Endodermal cell (in vitro differentiated cells): ENCODE measurements at regions not wholly inside any gene's neighbourhood (a gene's known extent, or its start where the extent isn't known, plus 50 kb on each side); places are given as distances from the start of the nearest gene placed in this dataset.

Source experiments
- DNase-seq: peaks from one replicate; pipeline ENCODE4 v3.0.0-alpha.2; 2017
- H3K27ac ChIP-seq: 2 replicates; pipeline ENCODE4 v1.5.1; 2013; ENCODE audit warnings: mild to moderate bottlenecking, low read depth, low read length, moderate library complexity
- H3K27me3 ChIP-seq: 2 replicates; pipeline ENCODE4 v1.6.1; 2013; ENCODE audit warnings: mild to moderate bottlenecking, low read length, moderate library complexity; ENCODE audit not compliant: insufficient read depth, control insufficient read depth, poor library complexity, severe bottlenecking
- H3K36me3 ChIP-seq: 2 replicates; pipeline ENCODE4 v1.7.0; 2013; ENCODE audit warnings: mild to moderate bottlenecking, low read length, moderate library complexity; ENCODE audit not compliant: control insufficient read depth, insufficient read depth
- H3K4me1 ChIP-seq: one replicate; pipeline ENCODE4 v1.7.0; 2013; ENCODE audit warnings: low read length; ENCODE audit not compliant: control insufficient read depth, insufficient read depth
- H3K4me3 ChIP-seq: 2 replicates; pipeline ENCODE4 v1.5.1; 2013; ENCODE audit warnings: mild to moderate bottlenecking, low read length, moderate library complexity
- H3K9ac ChIP-seq: 2 replicates; pipeline ENCODE4 v1.6.1; 2013; ENCODE audit warnings: mild to moderate bottlenecking, low read length, moderate library complexity; ENCODE audit not compliant: poor library complexity, severe bottlenecking; ENCODE audit errors: extremely low read depth
- H3K9me3 ChIP-seq: 2 replicates; pipeline ENCODE4 v1.6.1; 2013; ENCODE audit warnings: mild to moderate bottlenecking, low read length, moderate library complexity; ENCODE audit not compliant: control insufficient read depth
- H3K27ac Mint-ChIP-seq: 2 replicates; pipeline ENCODE4 v1.8.0; 2020; ENCODE audit warnings: mixed read lengths
- H3K27me3 Mint-ChIP-seq: 2 replicates; pipeline ENCODE4 v1.8.0; 2021; ENCODE audit warnings: mild to moderate bottlenecking, mixed read lengths; ENCODE audit not compliant: insufficient read depth
- H3K36me3 Mint-ChIP-seq: 2 replicates; pipeline ENCODE4 v1.8.0; 2020; ENCODE audit warnings: low read depth, mixed read lengths
- H3K4me1 Mint-ChIP-seq: 2 replicates; pipeline ENCODE4 v1.8.0; 2020; ENCODE audit warnings: mixed read lengths
- H3K4me3 Mint-ChIP-seq: 2 replicates; pipeline ENCODE4 v1.8.0; 2020; ENCODE audit warnings: mild to moderate bottlenecking, moderate library complexity, mixed read lengths
- H3K9me3 Mint-ChIP-seq: 2 replicates; pipeline ENCODE4 v1.8.0; 2020; ENCODE audit warnings: mild to moderate bottlenecking, mixed read lengths
- CTCF ChIP-seq: fragments of 200-600 bp; sonication (generic); conservative IDR thresholded peaks from 2 replicates; pipeline ENCODE4 v1.5.0; 2021; ENCODE audit warnings: antibody characterized with exemption, mild to moderate bottlenecking
- WGBS, 2 experiments: methylation state at CpG; one replicate each; pipeline versions ENCODE4 v1.1.5 to v1.1.7; 2013; ENCODE audit warnings: missing lambda C conversion rate in 2 of 2, mixed read lengths in 1 of 2; ENCODE audit not compliant: insufficient coverage in 1 of 2, insufficient read length in 1 of 2; 5-methylcytosine and 5-hydroxymethylcytosine counted together

- no peak overlapping the region for H3K9ac ChIP-seq
- no peak overlapping the region for H3K4me3 Mint-ChIP-seq
- TF ChIP-seq CTCF = no peak
- H3K27me3 Mint-ChIP-seq = no peaks in the 10 kb centered on the region
- no peak overlapping the region for H3K4me3 ChIP-seq
- no peak for DNase-seq
- H3K36me3 ChIP-seq = no peaks in the 10 kb centered on the region
- no peaks in the 10 kb centered on the region for H3K9me3 ChIP-seq
- H3K27ac Mint-ChIP-seq = peak overlapping the region; percentile 6
- no peak overlapping the region for H3K27ac ChIP-seq
- H3K4me1 ChIP-seq = no peaks in the 10 kb centered on the region
- no peaks in the 10 kb centered on the region for H3K9me3 Mint-ChIP-seq
- no peaks in the 10 kb centered on the region for H3K36me3 Mint-ChIP-seq
- H3K4me1 Mint-ChIP-seq = no peaks in the 10 kb centered on the region
- no peaks in the 10 kb centered on the region for H3K27me3 ChIP-seq
- WGBS, 2 experiments = 64 to 83% methylated on average over 1 to 3 of the region's 3 CpGs
These were observed 599.2 kb upstream of the PCDH15 start for GRCh38 chr10:55400075-55400849.

- no peak for TF ChIP-seq CTCF
- no peak overlapping the region for H3K4me3 Mint-ChIP-seq
- H3K36me3 Mint-ChIP-seq = no peaks in the 10 kb centered on the region
- Histone ChIP-seq H3K27ac (no peak overlapping the region), H3K9me3 (no peaks in the 10 kb centered on the region), H3K4me1 (no peaks in the 10 kb centered on the region), H3K9ac (no peak overlapping the region), H3K27me3 (no peaks in the 10 kb centered on the region), H3K36me3 (no peaks in the 10 kb centered on the region), H3K4me3 (no peak overlapping the region)
- no peaks in the 10 kb centered on the region for H3K4me1 Mint-ChIP-seq
- no peaks in the 10 kb centered on the region for H3K9me3 Mint-ChIP-seq
- H3K27ac Mint-ChIP-seq = no peak overlapping the region
- no peak for DNase-seq
- no peaks in the 10 kb centered on the region for H3K27me3 Mint-ChIP-seq
- WGBS, 2 experiments = 100% methylated on average over 1 of the region's 1 CpG
These were observed 597.5 kb upstream of the PCDH15 start for GRCh38 chr10:55398497-55398882.

- no peak overlapping the region for H3K4me3 ChIP-seq
- H3K36me3 Mint-ChIP-seq = no peaks in the 10 kb centered on the region
- H3K27ac ChIP-seq = peak overlapping the region; percentile 0
- no peaks in the 10 kb centered on the region for H3K36me3 ChIP-seq
- no peak for TF ChIP-seq CTCF
- no peaks in the 10 kb centered on the region for H3K27me3 Mint-ChIP-seq
- no peaks in the 10 kb centered on the region for H3K4me1 Mint-ChIP-seq
- H3K27ac Mint-ChIP-seq = no peak overlapping the region
- no peak for DNase-seq
- H3K4me1 ChIP-seq = no peaks in the 10 kb centered on the region
- WGBS, 2 experiments = 89 to 90% methylated on average over 7 of the region's 7 CpGs
- H3K27me3 ChIP-seq = no peaks in the 10 kb centered on the region
- H3K9ac ChIP-seq = no peak overlapping the region
- H3K4me3 Mint-ChIP-seq = no peak overlapping the region
- no peaks in the 10 kb centered on the region for H3K9me3 ChIP-seq
- no peaks in the 10 kb centered on the region for H3K9me3 Mint-ChIP-seq
These were observed 596.9 kb upstream of the PCDH15 start for GRCh38 chr10:55397777-55398496.
